GM19025 (cell line): ENCODE measurements at regions not wholly inside any gene's neighbourhood (a gene's known extent, or its start where the extent isn't known, plus 50 kb on each side); places are given as distances from the start of the nearest gene placed in this dataset.
A peak's percentile ranks its signal among the peaks of the same experiment; 100 is the strongest.

ENCODE experiments used
- ATAC-seq: cut with Tn5 transposase; IDR thresholded peaks from one replicate; pipeline ENCODE4 v1.9.1; 2021; ENCODE audit warnings: mild to moderate bottlenecking, low read depth, moderate library complexity; ENCODE audit not compliant: unreplicated experiment

DNA sequence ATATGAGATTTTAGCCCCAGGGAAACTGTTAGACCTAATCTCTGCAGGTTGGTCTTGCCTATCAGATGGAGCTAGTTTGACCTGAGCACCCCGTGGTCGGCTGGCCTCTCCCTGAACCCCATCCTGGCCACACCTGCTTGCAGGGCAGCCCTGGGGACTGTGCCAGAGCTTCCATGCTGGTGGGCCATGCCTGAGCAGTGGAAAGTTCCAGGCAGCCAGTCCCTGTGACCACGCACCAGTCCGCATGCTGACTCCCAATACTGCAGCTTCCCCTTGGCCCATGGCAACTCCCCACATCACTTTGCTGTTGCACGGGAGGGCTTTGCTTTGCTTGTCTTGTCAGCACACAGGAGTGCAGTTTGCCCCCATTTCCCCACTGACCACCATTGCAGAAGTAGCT lies 427.8 kb upstream of the SEMA3D start:
- no peak for ATAC-seq

DNA sequence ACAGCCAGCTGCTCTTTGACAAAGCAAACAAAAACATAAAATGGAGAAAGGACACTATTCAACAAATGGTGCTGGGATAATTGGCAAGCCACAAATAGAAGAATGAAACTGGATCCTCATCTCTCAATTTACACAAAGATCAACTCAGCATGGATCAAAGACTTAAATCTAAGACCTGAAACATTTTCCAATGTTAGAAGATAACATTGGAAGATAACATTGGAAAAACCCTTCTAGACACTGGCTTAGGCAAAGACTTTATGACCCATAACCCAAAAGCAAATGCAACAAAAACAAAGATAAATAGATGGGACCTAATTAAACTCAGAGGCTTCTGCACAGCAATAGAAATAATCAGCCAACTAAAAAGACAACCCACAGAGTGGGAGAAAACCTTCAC lies 425.7 kb upstream of the SEMA3D start:
- no peak for ATAC-seq

DNA sequence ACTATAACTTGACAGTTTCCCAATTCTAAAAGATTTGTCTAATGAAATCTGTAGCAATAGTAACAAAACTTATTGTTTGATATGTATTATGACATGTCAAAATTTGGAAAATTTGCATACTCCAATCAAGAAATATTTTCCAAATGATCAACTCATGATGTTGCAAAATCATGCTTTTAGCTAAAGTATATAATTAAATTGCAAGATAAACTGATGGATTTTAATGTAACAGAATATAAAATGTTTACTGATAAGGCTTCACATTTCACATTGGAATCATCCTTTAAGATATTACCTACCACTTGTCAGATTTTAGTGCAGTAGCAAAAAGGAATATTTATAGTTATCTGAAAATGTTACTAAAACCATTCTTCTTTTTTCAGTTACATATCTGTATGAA lies 421.9 kb upstream of the SEMA3D start:
- no peak for ATAC-seq

DNA sequence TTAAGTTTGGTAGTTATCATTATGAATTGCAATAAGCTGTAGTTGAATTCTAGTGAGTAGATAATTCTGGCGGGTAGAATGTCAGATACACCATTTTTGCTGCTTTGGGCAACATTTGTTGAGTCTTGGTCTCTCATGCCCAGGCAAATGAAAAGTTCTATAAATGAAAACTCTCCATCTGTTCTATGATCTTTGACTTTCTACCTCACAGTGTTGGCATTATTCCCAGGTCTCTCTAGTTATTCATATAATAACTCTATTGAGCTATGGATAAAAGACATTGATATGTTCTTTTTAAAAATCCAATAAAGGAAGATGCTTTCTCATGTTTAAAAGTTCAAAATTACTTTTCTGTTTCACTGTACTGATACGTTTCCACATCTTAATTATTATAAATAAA lies 415.3 kb upstream of the SEMA3D start:
- ATAC-seq = no peak

DNA sequence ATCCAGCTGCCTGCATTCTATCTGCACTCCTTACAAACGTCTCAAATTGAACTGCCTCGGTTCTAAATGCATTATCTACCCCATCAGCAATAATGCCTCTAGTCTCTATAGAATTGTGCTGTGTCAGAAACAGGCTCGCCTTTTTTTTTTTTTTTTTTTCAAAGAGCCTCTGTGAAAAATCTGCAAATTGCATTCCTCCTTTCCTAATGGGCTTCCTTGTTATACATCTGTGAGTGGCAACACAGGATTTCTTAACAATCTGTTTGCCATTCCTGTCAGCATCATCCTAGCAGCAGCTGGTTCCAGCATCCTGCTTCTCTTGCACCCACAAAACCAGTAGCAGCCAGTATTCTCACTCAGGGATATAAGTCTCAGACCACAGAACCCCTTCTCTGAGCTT lies 413.5 kb upstream of the SEMA3D start:
- ATAC-seq = no peak

DNA sequence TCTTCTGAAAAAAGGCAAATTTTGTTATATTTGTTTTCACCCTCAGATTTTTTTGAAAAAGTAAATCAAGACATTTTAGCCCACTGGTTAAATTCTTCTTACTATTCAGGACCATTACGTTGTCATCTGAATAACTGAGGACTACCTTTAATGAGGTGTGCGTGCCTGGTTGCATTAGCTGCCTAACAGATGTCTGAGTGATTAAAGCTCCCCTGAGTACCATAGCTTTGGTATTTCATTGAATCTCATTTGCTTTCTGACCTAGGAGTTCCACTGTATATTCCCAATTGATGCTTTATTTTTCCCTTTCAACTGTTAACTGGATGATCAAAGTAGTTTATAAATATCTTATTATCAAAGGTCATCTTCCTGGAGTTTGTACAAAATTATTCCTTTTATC lies 410.0 kb upstream of the SEMA3D start:
- ATAC-seq = no peak

DNA sequence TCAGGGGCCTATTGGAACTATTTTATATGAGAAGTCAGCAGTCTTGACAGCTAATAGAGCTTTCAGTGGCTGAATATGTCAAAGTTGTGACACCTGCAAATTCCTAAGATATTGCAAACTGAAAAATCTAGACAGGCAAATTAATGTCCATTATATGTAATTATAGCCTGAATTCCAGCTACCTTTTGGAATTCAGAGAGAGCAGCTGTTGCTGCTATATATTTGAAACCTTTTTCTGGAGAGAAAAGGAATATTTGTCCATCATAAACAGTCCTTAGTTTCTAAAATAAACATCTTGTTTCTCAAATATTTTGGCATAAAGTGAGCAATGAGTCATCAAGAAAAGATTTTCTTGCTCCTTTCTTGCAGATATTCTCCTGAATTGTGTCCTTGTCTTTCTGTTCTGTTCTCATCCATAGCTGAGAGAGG lies 408.9 kb upstream of the SEMA3D start:
- no peak for ATAC-seq

DNA sequence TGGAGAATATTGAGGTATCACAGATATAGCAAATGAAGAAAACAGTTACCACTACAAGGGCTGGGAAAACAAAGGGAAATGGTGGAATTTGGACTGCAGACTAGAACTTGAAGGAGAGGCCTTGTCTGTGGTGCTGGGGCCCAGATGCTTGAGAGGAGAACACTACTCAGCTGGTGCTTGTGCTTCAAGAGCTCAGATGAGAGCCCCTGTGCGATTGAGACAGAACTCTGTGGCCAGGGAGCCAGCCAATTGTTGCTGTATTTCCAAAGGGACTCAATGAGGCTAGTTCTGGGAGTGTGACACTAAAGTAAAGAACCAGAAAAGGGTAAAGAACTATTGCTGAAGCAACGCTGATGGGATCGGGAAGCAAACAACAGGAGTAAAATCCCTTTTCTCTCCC lies 406.5 kb upstream of the SEMA3D start:
- no peak for ATAC-seq

DNA sequence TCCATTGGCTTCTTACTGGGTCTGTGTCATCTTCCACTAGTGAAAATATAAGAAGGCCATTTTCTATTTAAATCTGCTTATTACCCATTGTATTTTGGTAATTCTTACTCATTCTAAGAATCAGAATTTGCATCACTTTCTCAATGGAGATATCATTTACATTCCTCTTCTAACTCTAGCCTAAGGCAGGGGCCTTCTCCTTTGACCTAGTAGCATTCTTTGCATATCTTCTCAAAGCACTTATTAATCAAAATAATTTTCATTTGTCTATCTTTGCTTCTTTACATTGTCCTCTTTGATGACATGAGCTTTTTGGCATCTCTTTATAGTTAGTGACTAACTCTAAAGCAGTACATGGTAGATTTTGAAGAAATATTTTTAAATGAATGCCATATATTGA lies 400.9 kb upstream of the SEMA3D start:
- ATAC-seq = no peak

DNA sequence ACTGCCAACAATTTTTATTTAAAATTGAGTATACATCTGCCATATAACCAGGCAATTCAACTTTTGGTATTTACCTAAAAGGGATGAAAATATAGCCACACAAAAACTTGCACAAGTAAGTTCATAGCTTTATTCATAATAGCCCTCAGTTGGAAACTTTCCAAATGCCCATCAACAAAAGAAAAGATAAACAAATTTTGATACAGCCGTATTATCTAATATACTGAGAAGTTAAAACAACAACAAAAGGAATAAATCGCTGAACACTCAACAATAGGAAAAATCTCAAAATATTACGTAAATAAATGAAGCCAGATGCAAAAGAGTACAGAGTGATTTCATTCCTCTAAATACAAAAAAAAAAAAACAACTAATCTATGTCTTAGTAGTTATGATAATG lies 399.2 kb upstream of the SEMA3D start:
- ATAC-seq = no peak

DNA sequence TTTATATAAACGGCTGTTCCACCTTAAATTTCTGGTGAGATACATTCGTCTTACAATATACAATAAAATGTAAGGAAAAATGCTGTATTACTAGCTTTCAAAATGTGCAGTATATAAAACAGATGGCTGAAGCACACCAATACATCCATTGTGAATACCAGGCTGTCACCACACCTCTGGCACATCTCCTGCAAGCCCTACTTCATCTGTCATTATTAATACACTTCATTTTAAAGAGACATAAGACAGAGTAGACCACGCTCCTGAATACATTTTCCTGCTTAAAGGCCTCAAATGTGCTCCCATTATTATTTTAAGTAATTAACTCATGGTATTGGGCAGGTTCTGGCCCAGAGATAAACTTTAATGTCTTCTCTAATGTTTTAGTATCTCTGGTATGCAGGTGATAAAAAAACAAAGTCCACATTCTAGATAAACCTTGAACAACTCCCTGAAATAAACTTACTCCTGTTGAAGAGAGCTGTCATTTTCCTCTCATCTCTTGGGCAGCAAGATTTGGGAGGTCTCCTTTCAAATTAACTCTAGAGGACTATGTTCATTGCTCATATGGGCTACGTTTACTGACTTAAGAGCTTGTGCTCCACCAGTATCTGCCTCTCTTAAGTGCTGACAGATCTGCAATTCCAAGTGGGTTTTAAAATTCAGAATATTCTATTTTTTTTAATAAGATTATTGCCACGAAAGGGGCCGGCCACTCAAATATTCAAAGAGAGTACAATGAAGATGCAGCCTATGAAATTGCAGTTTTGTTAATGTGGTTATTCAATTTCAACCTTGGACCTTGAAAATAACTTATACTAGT lies 396.5 kb upstream of the SEMA3D start:
- no peak for ATAC-seq

DNA sequence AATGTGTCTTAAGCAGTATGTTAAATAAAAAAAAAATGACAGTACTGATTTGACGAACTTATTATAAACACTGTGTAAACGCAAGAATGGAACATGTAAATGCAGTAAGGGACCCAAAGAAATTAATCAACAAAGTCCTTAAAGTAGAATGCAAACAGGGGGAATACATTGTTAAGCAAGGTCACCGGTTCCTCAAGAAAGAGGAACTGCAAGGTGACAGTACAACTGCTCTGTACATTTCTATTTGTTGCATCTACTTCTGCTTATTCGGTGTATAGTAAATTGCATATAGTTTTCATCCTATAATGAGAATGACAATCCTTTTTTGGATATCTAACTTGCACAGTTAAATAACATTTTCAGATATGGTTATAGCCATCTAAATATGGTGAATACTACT lies 387.0 kb upstream of the SEMA3D start:
- no peak for ATAC-seq

DNA sequence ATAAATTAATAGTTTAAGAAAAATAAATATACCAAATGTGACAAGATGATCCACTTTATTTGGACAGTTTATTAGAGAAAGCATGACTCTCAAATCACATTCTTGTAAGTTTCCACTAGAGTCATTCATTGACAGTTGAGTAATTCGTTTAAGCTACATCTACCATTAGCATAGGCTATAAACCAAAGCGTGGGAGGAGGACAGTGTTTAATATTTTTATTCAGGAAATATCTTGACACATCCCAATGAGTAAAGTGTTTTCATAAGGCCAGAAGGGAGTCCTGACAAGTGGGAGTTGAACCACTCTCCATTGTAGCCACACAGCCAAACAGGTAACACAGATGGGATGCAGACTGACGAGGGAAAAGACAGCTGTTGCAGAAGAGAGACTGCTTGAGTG lies 386.5 kb upstream of the SEMA3D start:
- no peak for ATAC-seq

DNA sequence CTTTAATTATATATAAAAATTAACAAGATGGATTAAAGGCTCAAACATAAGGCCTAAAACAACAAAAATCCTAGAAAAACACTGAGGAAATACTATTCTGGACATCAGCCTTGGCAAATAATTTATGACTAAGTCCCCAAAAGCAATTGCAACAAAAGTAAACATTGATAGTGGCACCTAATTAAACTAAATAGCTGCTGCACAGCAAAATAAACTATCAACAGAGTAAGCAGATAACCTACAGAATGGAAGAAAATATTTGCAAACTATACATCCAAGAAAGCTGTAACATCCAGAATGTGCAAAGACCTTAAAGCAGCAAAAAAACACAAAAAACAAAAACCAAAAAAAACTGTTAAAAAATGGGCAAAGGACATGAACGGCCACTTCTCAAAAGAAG lies 384.0 kb upstream of the SEMA3D start:
- ATAC-seq = no peak

DNA sequence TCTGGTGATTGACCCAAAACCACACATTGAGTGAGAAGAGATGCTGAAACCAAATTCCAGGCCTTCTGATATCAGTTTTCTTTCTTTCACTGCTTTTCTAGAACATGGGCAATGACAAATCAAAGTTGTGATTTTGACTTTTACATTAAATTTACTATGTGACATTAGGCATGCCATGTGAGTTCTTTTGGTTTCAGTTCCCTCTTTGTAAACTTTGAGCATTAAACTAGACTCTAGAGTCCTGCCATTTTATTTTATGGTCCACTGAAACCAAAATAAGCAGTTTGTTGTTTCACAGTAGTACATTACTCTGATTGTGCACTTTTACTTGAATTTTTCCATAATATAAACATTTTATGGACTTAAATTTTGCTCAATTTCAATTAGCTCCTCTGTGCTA lies 381.1 kb upstream of the SEMA3D start:
- no peak for ATAC-seq

DNA sequence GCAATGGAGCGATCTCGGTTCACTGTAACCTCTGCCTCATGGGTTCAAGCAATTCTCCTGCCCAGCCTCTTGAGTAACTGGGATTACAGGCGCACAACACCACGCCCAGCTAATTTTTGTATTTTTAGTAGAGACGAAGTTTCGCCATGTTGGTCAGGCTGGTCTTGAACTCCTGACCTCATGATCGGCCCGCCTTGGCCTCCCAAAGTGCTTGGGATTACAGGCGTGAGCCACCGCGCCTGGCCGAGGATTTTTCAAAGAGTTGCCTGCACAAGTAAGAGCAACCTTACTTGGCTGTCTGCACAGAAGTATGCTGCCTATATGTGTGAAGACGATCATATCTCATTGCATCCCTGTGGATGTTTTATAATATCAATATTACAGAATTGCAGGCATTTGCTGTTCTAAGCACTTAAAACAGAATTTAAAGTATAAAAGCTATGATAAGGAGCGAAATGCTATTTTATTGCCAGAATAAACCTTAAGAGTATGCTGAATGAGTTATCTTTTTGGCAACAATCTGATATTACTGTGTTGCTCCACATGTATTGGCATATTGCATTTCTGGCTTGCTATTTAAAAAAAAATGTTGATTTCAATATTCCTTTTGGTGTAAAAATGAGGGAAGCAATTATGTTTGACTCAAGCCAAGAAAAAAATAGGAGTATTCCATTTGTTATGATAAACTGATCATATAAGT lies 379.4 kb upstream of the SEMA3D start:
- no peak for ATAC-seq

DNA sequence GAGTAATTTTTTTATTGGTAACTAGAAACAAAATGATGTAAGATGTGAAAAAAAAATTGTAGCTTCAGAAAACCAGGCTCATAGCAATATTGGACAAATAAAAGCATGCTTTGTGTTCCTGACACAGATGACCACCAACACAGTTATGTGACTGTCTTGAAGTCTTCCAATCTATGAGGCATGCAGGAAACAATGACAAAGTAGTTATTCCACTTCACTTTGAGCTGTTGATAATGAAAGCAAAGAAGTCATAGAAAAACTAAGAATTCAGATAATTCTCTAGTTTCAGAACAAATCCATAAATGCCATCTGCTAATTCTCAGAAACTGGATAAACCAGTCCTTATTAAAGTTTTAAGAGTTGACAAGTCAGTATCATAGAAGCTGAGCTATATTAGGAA lies 378.4 kb upstream of the SEMA3D start:
- no peak for ATAC-seq

DNA sequence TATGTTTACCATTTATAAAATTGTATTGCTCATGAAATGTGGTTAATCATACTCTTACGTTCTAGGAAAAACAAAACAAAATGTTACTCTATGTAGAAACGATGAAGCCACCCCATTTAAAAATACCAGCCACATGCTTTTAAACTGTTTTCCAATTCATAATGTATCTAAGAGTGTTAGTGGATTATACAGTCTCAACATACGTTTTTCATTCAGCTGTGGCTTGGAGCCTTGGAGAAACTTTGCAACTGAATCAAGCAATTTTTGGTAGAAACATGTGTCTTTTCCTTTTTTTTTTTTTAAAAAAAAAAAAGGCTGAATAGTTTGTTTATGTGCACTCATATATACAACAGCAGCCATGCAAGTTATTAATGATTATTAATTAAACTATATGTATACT lies 378.0 kb upstream of the SEMA3D start:
- no peak for ATAC-seq

DNA sequence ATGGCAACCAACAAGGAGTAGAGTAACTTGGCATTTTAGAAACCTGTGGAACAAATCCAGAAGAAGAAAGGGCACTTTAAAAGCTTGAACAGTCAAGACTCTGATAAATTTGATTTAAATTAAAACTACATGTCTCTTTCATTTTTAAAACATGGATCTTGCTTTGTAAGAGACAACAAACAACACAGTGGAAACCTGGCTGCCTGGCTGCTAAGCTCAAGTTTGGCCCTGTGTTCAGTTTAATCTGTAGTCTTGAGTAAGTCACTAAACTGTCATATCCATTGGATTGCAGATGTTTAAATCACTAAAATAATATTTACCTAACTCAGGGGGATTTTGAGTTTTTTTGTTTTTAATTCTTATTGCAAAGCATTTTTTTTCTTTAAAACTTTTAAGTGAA lies 374.9 kb upstream of the SEMA3D start:
- ATAC-seq = no peak

DNA sequence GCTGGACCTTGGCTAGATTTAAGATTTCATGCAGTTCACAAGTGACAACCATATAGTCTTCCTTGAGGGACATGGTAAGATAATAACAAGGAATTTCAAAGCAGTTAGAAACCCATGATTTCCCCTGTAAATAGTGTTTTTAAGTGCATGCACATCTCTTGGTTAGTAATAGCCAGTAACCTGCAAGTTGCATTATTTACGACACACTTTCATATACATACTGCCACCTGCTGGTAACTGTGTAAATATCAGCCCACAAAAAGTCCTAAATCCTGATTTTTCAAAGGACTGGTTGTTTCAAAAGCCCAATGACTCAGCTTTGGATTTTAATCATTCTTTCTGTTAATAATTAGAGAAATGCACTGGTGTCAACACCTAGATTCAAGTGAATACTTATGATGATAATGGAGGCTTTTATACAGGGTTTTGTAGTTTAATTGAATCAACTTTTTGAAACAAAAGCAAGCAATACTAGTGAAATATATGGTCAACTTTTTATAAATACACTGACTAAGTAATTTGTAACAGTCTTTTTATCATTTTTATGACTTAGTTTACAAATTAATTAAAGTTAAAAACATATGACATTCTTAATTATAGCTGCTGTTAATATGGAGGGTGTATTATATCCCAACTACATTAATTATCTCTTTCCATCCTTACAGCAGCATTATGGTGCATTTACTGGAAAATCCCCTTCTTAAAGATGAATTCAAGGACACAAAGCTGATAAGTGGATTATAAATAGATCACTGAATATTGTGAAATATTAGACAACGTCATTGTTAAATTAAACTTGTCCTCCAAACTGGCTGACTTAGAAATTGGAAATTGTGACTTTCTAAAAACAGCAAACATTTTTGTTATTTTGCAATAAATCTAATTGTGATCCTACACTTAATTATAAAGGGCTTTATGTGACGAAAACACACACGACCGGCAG lies 367.7 kb upstream of the SEMA3D start:
- peak; percentile 72 for ATAC-seq
